MM.1S (cell line): ENCODE measurements at regions not wholly inside any gene's neighbourhood (a gene's known extent, or its start where the extent isn't known, plus 50 kb on each side); places are given as distances from the start of the nearest gene placed in this dataset.

ENCODE experiments used
- DNase-seq: peaks from one replicate; pipeline ENCODE4 v3.0.0-alpha.2; 2015
- H2AFZ ChIP-seq: fragments of 300-600 bp; sonication (generic); 2 replicates; pipeline ENCODE4 v1.6.0; 2016; ENCODE audit warnings: antibody characterized with exemption, low read length
- H3F3A ChIP-seq: fragments of 300-600 bp; sonication (generic); 2 replicates; pipeline ENCODE4 v1.6.1; 2016; ENCODE audit warnings: mild to moderate bottlenecking, antibody characterized with exemption, low read length, moderate library complexity, mixed read lengths; ENCODE audit not compliant: insufficient read depth
- H3K27ac ChIP-seq: fragments of 300-600 bp; sonication (generic); 2 replicates; pipeline ENCODE4 v1.5.1; 2016; ENCODE audit warnings: mild to moderate bottlenecking, low read length
- H3K27me3 ChIP-seq: fragments of 300-600 bp; sonication (generic); replicated peaks from 2 replicates; pipeline ENCODE4 v1.6.0; 2016; ENCODE audit warnings: low read length; ENCODE audit not compliant: insufficient read depth
- H3K36me3 ChIP-seq: fragments of 300-600 bp; sonication (generic); replicated peaks from 2 replicates; pipeline ENCODE4 v1.6.1; 2016; ENCODE audit warnings: mild to moderate bottlenecking, low read length, mixed read lengths; ENCODE audit not compliant: insufficient read depth
- H3K4me1 ChIP-seq: fragments of 300-600 bp; sonication (generic); 2 replicates; pipeline ENCODE4 v1.6.1; 2016; ENCODE audit warnings: low read length, mixed read lengths
- H3K4me2 ChIP-seq: fragments of 300-600 bp; sonication (generic); 2 replicates; pipeline ENCODE4 v1.6.0; 2016; ENCODE audit warnings: low read depth, low read length
- H3K4me3 ChIP-seq: fragments of 300-600 bp; sonication (generic); 2 replicates; pipeline ENCODE4 v1.5.1; 2016; ENCODE audit warnings: low read length, mixed read lengths
- H3K79me2 ChIP-seq: fragments of 300-600 bp; sonication (generic); 2 replicates; pipeline ENCODE4 v1.6.1; 2016; ENCODE audit warnings: mixed run types, low read length, mixed read lengths
- H3K9ac ChIP-seq: fragments of 300-600 bp; sonication (generic); 2 replicates; pipeline ENCODE4 v1.6.1; 2016; ENCODE audit warnings: low read length, mixed read lengths
- H3K9me2 ChIP-seq: fragments of 300-600 bp; sonication (generic); replicated peaks from 2 replicates; pipeline ENCODE4 v1.6.1; 2016; ENCODE audit warnings: mild to moderate bottlenecking, low read length, mixed read lengths; ENCODE audit not compliant: insufficient read depth
- H3K9me3 ChIP-seq: fragments of 300-600 bp; sonication (generic); replicated peaks from 2 replicates; pipeline ENCODE4 v1.6.1; 2016; ENCODE audit warnings: mild to moderate bottlenecking, low read length, mixed read lengths; ENCODE audit not compliant: insufficient read depth
- H4K20me1 ChIP-seq: fragments of 300-600 bp; sonication (generic); 2 replicates; pipeline ENCODE4 v1.6.1; 2016; ENCODE audit warnings: mild to moderate bottlenecking, low read length, moderate library complexity, mixed read lengths; ENCODE audit not compliant: insufficient read depth
- CTCF ChIP-seq: fragments of 300-600 bp; sonication (generic); IDR thresholded peaks from 2 replicates; pipeline ENCODE4 v1.5.1; 2016; ENCODE audit warnings: antibody characterized with exemption, low read length, mixed read lengths
- EZH2 ChIP-seq: fragments of 300-600 bp; sonication (generic); optimal IDR thresholded peaks from 2 replicates; pipeline ENCODE3; 2017; ENCODE audit warnings: low read depth, mild to moderate bottlenecking, antibody characterized with exemption, low read length, mixed read lengths
- EZH2phosphoT487 ChIP-seq: fragments of 300-600 bp; sonication (generic); IDR thresholded peaks from 2 replicates; pipeline ENCODE4 v1.6.1; 2018; ENCODE audit warnings: antibody characterized with exemption, low read length

GRCh38 chr2:175457895-175458448 is 276.5 kb upstream of the ATP5MC3 start:
- Histone ChIP-seq H3K4me3 (no peak overlapping the region), H3K27me3 (no peaks in the 10 kb centered on the region), H3K9me2 (no peaks in the 10 kb centered on the region), H3K4me2 (no peak overlapping the region), H3K79me2 (no peaks in the 10 kb centered on the region), H4K20me1 (no peaks in the 10 kb centered on the region), H3K36me3 (no peaks in the 10 kb centered on the region), H2AFZ (no peak overlapping the region), H3F3A (no peaks in the 10 kb centered on the region), H3K9me3 (no peaks in the 10 kb centered on the region), H3K9ac (no peak overlapping the region), H3K4me1 (no peaks in the 10 kb centered on the region), H3K27ac (no peak overlapping the region)
- TF ChIP-seq EZH2phosphoT487 (no peak), EZH2 (no peak), CTCF (no peak)
- DNase-seq, result no peak

GRCh38 chr2:175454953-175455389 is 273.5 kb upstream of the ATP5MC3 start:
- Histone ChIP-seq H3K4me1 (no peaks in the 10 kb centered on the region), H3K4me3 (no peak overlapping the region), H3K9me3 (no peaks in the 10 kb centered on the region), H3K9ac (no peak overlapping the region), H3K79me2 (no peaks in the 10 kb centered on the region), H3K36me3 (no peaks in the 10 kb centered on the region), H3K4me2 (no peak overlapping the region), H3K27me3 (no peaks in the 10 kb centered on the region), H3F3A (no peaks in the 10 kb centered on the region), H3K27ac (no peak overlapping the region), H3K9me2 (no peaks in the 10 kb centered on the region), H2AFZ (no peak overlapping the region), H4K20me1 (no peaks in the 10 kb centered on the region)
- DNase-seq, result no peak
- TF ChIP-seq CTCF, result no peak

- no peak overlapping the region for H3K4me3 ChIP-seq
- TF ChIP-seq CTCF (no peak), EZH2phosphoT487 (no peak), EZH2 (no peak)
- no peaks in the 10 kb centered on the region for H3K79me2 ChIP-seq
- no peaks in the 10 kb centered on the region for H3K27me3 ChIP-seq
- H3K9me2 ChIP-seq, result no peaks in the 10 kb centered on the region
- no peaks in the 10 kb centered on the region for H3K36me3 ChIP-seq
- no peaks in the 10 kb centered on the region for H3K9me3 ChIP-seq
- no peak for DNase-seq
- H4K20me1 ChIP-seq, result no peaks in the 10 kb centered on the region
- no peak overlapping the region for H3K4me2 ChIP-seq
- H2AFZ ChIP-seq, result no peak overlapping the region
- H3F3A ChIP-seq, result no peaks in the 10 kb centered on the region
- H3K4me1 ChIP-seq, result no peaks in the 10 kb centered on the region
- no peak overlapping the region for H3K9ac ChIP-seq
- H3K27ac ChIP-seq, result no peak overlapping the region
Measured at GRCh38 chr2:175450029-175450760, 268.7 kb upstream of the ATP5MC3 start.
